Testis (tissue), 2 donors: ENCODE measurements at regions not wholly inside any gene's neighbourhood (a gene's known extent, or its start where the extent isn't known, plus 50 kb on each side); places are given as distances from the start of the nearest gene placed in this dataset.

Experiments
- CTCF ChIP-seq, 3 experiments: fragments of 450-650 bp in 2 of 3; fragments of 200-600 bp in 1 of 3; sonication (generic) in 1 of 3; IDR thresholded peaks; one replicate each; pipeline ENCODE4 v1.5.1; 2016 to 2019; ENCODE audit warnings: antibody characterized with exemption in 3 of 3, mild to moderate bottlenecking in 2 of 3, moderate library complexity in 1 of 3
- POLR2A ChIP-seq: fragments of 450-650 bp; IDR thresholded peaks from one replicate; pipeline ENCODE4 v1.6.1; 2017; ENCODE audit warnings: antibody characterized with exemption, mild to moderate bottlenecking, moderate library complexity

GRCh38 chr4:23120374-23120773 is 427.6 kb downstream of the GBA3 start:
- TF ChIP-seq POLR2A (no peak), CTCF (IDR thresholded peaks at IDR 0.05) (no peak)
